Body of pancreas (tissue), 4 donors: ENCODE measurements at regions not wholly inside any gene's neighbourhood (a gene's known extent, or its start where the extent isn't known, plus 50 kb on each side); places are given as distances from the start of the nearest gene placed in this dataset.

Experiments used
- CTCF ChIP-seq, 7 experiments: fragments of 450-650 bp in 4 of 7; fragments of 200-600 bp in 3 of 7; sonication (generic) in 3 of 7; IDR thresholded peaks; one replicate each; pipeline ENCODE4 v1.5.1; 2016 to 2019; ENCODE audit warnings: antibody characterized with exemption in 7 of 7
- POLR2A ChIP-seq, 3 donors: fragments of 450-650 bp; IDR thresholded peaks; one replicate each; pipeline ENCODE4 v1.6.1; 2016; ENCODE audit warnings: antibody characterized with exemption in 3 of 3, mild to moderate bottlenecking in 2 of 3

GRCh38 chr15:70203981-70204560 is 106.4 kb upstream of the TLE3 start:
- TF ChIP-seq POLR2A (IDR thresholded peaks at IDR 0.05), result no peak
- TF ChIP-seq CTCF (IDR thresholded peaks at IDR 0.05), result no peak
